GM19025 (cell line): ENCODE measurements at regions not wholly inside any gene's neighbourhood (a gene's known extent, or its start where the extent isn't known, plus 50 kb on each side); places are given as distances from the start of the nearest gene placed in this dataset.

Experiments used
- ATAC-seq: cut with Tn5 transposase; IDR thresholded peaks from one replicate; pipeline ENCODE4 v1.9.1; 2021; ENCODE audit warnings: mild to moderate bottlenecking, low read depth, moderate library complexity; ENCODE audit not compliant: unreplicated experiment

- ATAC-seq, result no peak
These were observed 519.1 kb downstream of the IQCM start for GRCh38 chr4:149296503-149296902.

GRCh38 chr4:149296084-149296483 lies 519.6 kb downstream of the IQCM start:
- ATAC-seq, result no peak

- no peak for ATAC-seq
These were observed 521.0 kb downstream of the IQCM start for GRCh38 chr4:149294601-149295000.

- ATAC-seq, result no peak
These were observed 522.5 kb downstream of the IQCM start for GRCh38 chr4:149293046-149293649.

- ATAC-seq, result no peak
These were observed 523.1 kb downstream of the IQCM start for GRCh38 chr4:149292425-149293007.

GRCh38 chr4:149291463-149291862 lies 524.2 kb downstream of the IQCM start:
- ATAC-seq, result no peak

GRCh38 chr4:149280806-149281205 lies 534.8 kb downstream of the IQCM start:
- ATAC-seq, result no peak

GRCh38 chr4:149279776-149280175 lies 535.9 kb downstream of the IQCM start:
- ATAC-seq, result no peak

- ATAC-seq, result no peak
These were observed 536.3 kb downstream of the IQCM start for GRCh38 chr4:149279331-149279730.

GRCh38 chr4:149277705-149278104 lies 537.9 kb downstream of the IQCM start:
- no peak for ATAC-seq

GRCh38 chr4:149269835-149270234 lies 545.8 kb downstream of the IQCM start:
- ATAC-seq, result no peak

- no peak for ATAC-seq
These were observed 549.3 kb downstream of the IQCM start for GRCh38 chr4:149266301-149266700.

GRCh38 chr4:149265645-149266044 lies 550.0 kb downstream of the IQCM start:
- no peak for ATAC-seq

- ATAC-seq, result no peak
These were observed 551.4 kb downstream of the IQCM start for GRCh38 chr4:149264093-149264733.

- no peak for ATAC-seq
These were observed 567.4 kb downstream of the IQCM start for GRCh38 chr4:149248191-149248764.

- no peak for ATAC-seq
These were observed 568.5 kb downstream of the IQCM start for GRCh38 chr4:149247164-149247563.

- no peak for ATAC-seq
These were observed 570.3 kb downstream of the IQCM start for GRCh38 chr4:149245333-149245732.

- no peak for ATAC-seq
These were observed 577.5 kb downstream of the IQCM start for GRCh38 chr4:149238097-149238496.

GRCh38 chr4:149234798-149235197 lies 580.8 kb downstream of the IQCM start:
- ATAC-seq, result no peak

- ATAC-seq, result no peak
These were observed 592.0 kb downstream of the IQCM start for GRCh38 chr4:149223659-149224058.

GRCh38 chr4:149218672-149219071 lies 597.0 kb downstream of the IQCM start:
- no peak for ATAC-seq

GRCh38 chr4:149214301-149214700 lies 601.3 kb downstream of the IQCM start:
- ATAC-seq, result no peak
